ENCODE measurements at regions not wholly inside any gene's neighbourhood (a gene's known extent, or its start where the extent isn't known, plus 50 kb on each side); places are given as distances from the start of the nearest gene placed in this dataset.

DNA sequence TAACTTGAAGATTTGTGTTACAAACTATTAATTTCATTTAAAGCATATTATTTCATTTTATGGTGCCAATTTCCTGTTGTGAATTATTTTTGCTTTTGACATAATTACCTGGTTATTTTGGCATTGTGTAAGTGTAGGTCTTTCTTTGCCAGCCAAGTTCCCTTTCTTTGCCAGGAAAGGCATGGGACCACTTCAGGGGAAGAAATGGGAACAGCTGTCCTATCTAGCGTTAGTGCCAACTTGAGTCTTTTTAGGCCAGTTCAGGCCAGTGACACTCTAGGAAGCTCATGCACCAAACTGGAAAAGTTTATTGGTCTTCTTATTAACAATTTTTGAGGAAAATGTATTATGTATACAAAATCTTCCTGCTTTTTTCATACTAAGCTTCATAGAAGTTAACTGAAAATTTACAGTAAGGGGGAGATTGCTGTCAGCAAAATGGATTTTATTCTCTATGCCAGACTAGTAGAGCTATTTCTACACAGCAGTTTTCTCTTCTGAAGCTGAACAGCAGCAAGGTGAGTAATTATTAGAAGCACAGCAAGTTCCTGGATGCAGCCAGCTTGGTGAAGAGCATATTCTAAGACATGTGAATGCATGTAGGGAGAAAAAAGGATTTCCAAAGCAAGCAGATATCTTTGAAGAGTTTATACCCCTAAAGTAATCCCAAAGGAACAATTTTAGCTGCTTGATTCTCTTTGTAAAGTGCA lies 914.6 kb upstream of the ADGRL4 start:
- no peak overlapping the region for H3K27ac ChIP-seq
- TF ChIP-seq, protein P1, sequence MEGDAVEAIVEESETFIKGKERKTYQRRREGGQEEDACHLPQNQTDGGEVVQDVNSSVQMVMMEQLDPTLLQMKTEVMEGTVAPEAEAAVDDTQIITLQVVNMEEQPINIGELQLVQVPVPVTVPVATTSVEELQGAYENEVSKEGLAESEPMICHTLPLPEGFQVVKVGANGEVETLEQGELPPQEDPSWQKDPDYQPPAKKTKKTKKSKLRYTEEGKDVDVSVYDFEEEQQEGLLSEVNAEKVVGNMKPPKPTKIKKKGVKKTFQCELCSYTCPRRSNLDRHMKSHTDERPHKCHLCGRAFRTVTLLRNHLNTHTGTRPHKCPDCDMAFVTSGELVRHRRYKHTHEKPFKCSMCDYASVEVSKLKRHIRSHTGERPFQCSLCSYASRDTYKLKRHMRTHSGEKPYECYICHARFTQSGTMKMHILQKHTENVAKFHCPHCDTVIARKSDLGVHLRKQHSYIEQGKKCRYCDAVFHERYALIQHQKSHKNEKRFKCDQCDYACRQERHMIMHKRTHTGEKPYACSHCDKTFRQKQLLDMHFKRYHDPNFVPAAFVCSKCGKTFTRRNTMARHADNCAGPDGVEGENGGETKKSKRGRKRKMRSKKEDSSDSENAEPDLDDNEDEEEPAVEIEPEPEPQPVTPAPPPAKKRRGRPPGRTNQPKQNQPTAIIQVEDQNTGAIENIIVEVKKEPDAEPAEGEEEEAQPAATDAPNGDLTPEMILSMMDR (IDR thresholded peaks at IDR 0.05) = no peak
- H3K36me3 ChIP-seq = no peaks in the 10 kb centered on the region
- no peaks in the 10 kb centered on the region for H3K9me3 ChIP-seq
- H3K4me3 ChIP-seq (ENCODE audit: low read depth in 1 of 2, low read length in 1 of 2) = no peak overlapping the region
- H3K4me1 ChIP-seq (ENCODE audit: control insufficient read depth in 1 of 2, insufficient read depth in 1 of 2, low read depth in 1 of 2, low read length in 1 of 2) = no peaks in the 10 kb centered on the region
- H3K27me3 ChIP-seq = no peaks in the 10 kb centered on the region

DNA sequence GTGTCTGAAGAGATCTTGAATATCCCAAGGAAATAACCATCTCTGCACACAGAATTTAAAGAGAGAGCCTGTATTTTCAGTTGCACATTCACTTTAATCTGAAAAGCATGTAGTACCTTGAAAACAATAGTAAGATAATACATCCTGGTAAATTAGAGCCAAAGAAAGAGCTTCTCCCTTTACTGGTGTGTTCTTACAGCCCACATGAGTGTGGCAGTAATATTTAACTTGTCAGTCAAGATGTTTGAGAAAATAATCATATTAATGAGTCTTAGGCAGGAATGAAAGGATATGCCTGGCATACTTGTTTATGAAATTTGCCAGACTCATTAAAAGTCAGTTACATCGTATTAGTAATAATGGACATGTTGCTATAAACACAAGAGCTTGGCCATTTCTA lies 908.4 kb upstream of the ADGRL4 start:
- Histone ChIP-seq H3K4me1 (ENCODE audit: control insufficient read depth in 1 of 2, insufficient read depth in 1 of 2, low read depth in 1 of 2, low read length in 1 of 2) (no peaks in the 10 kb centered on the region), H3K27me3 (no peaks in the 10 kb centered on the region), H3K9me3 (no peaks in the 10 kb centered on the region), H3K4me3 (ENCODE audit: low read depth in 1 of 2, low read length in 1 of 2) (no peak overlapping the region), H3K27ac (no peak overlapping the region), H3K36me3 (no peaks in the 10 kb centered on the region)
- TF ChIP-seq, protein P1 (IDR thresholded peaks at IDR 0.05) = no peak

DNA sequence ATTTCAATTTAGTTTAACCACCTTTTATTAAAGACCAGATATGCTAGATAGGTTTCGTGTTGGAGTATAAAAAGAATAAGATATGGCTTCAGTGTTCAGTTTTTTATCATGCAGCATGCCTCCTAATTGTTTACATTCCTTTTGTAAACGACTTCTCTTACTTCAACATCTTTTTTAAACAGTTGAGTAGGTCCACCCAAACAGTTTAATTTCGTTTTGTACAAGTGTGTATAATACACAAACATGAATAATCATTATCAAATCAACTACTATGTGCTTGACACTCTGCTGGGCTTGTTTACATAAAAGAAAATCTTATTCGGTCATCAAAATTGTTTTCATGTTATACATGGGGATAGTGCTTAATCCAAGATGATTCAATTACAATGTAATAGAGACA lies 906.3 kb upstream of the ADGRL4 start:
- Histone ChIP-seq H3K4me1 (ENCODE audit: control insufficient read depth in 1 of 2, insufficient read depth in 1 of 2, low read depth in 1 of 2, low read length in 1 of 2) (no peaks in the 10 kb centered on the region), H3K9me3 (no peaks in the 10 kb centered on the region), H3K4me3 (ENCODE audit: low read depth in 1 of 2, low read length in 1 of 2) (no peak overlapping the region), H3K27me3 (no peaks in the 10 kb centered on the region), H3K27ac (no peak overlapping the region), H3K36me3 (no peaks in the 10 kb centered on the region)
- TF ChIP-seq, protein P1 (IDR thresholded peaks at IDR 0.05) = no peak

DNA sequence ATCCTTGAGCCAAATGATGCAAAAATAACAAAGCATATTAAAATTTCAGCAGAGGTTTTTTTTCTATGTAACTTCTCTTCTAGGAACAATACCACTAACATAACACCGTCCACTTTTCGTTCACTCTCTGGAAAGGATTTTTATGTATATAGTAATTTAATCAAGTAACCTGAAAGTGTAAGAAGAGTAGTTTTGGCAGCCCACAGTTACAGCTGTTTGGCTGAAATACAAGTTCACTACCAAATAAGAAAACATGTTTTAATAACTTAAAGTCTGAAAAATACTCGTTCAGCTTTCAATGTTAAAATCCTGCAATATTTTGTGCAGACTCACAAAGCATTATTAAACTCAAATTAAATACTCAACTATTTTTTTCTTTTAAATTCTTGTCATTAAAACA lies 896.8 kb upstream of the ADGRL4 start:
- H3K4me3 ChIP-seq (ENCODE audit: low read depth in 1 of 2, low read length in 1 of 2) = no peak overlapping the region
- H3K36me3 ChIP-seq = no peaks in the 10 kb centered on the region
- H3K27ac ChIP-seq = no peak overlapping the region
- no peaks in the 10 kb centered on the region for H3K4me1 ChIP-seq (ENCODE audit: control insufficient read depth in 1 of 2, insufficient read depth in 1 of 2, low read depth in 1 of 2, low read length in 1 of 2)
- no peaks in the 10 kb centered on the region for H3K27me3 ChIP-seq
- TF ChIP-seq, protein P1 (IDR thresholded peaks at IDR 0.05) = no peak
- no peaks in the 10 kb centered on the region for H3K9me3 ChIP-seq

DNA sequence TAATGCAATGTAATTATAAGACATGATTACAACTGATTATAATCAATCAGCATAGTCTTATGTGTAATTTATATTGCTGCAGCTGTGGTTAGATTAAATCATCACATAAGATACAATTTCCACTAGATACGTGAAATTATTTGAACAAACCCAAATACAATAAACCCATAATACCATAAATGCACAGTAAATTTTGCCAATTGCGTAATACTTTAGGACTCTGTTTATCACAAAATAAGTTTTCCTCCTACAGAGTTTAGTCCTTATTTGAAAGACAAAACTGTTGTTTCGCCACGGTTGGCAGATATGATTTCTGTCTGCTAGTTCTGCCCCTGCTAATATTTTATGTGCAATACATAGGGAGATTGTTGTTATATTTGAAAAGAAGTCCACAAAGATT lies 895.9 kb upstream of the ADGRL4 start:
- H3K4me3 ChIP-seq (ENCODE audit: low read depth in 1 of 2, low read length in 1 of 2) = no peak overlapping the region
- TF ChIP-seq, protein P1 (IDR thresholded peaks at IDR 0.05) = no peak
- H3K9me3 ChIP-seq = no peaks in the 10 kb centered on the region
- H3K4me1 ChIP-seq (ENCODE audit: control insufficient read depth in 1 of 2, insufficient read depth in 1 of 2, low read depth in 1 of 2, low read length in 1 of 2) = no peaks in the 10 kb centered on the region
- no peaks in the 10 kb centered on the region for H3K36me3 ChIP-seq
- H3K27me3 ChIP-seq = no peaks in the 10 kb centered on the region
- H3K27ac ChIP-seq = no peak overlapping the region

Measured in neutrophil (primary cell).